PC-9 (cell line): ENCODE measurements at regions not wholly inside any gene's neighbourhood (a gene's known extent, or its start where the extent isn't known, plus 50 kb on each side); places are given as distances from the start of the nearest gene placed in this dataset.

Experiments used
- EZH2 ChIP-seq: fragments of 200-600 bp; sonication (generic); IDR thresholded peaks from 2 replicates; pipeline ENCODE4 v1.8.0; 2017; ENCODE audit warnings: antibody characterized with exemption, low read depth
- TF ChIP-seq, protein P1 (sequence below): fragments of 200-600 bp; sonication (generic); conservative IDR thresholded peaks from 2 replicates; pipeline ENCODE4 v1.6.1; 2017; ENCODE audit warnings: mixed run types, antibody characterized with exemption, mild to moderate bottlenecking, moderate library complexity

DNA sequence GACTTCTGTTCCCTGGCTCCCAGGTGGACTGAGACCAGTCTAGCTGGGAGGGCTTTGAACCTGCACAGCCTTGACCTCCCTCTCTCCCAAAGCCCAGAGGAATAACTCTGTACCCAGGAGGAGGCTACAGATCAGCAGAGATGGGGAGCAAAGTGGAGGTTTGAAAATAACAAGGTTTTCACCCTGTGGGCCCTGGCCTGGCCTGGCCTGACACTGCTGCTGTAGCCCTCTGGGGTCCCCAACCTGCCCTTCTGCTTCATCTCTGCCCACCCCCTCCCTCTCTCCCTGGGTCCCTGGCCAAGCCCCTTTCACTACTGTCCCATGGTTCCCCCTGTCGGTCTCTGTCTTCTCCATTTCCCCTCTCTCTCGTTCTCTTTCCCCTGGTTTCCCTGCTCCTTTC, 225.2 kb downstream of the BUD13 start:
- TF ChIP-seq, protein P1, sequence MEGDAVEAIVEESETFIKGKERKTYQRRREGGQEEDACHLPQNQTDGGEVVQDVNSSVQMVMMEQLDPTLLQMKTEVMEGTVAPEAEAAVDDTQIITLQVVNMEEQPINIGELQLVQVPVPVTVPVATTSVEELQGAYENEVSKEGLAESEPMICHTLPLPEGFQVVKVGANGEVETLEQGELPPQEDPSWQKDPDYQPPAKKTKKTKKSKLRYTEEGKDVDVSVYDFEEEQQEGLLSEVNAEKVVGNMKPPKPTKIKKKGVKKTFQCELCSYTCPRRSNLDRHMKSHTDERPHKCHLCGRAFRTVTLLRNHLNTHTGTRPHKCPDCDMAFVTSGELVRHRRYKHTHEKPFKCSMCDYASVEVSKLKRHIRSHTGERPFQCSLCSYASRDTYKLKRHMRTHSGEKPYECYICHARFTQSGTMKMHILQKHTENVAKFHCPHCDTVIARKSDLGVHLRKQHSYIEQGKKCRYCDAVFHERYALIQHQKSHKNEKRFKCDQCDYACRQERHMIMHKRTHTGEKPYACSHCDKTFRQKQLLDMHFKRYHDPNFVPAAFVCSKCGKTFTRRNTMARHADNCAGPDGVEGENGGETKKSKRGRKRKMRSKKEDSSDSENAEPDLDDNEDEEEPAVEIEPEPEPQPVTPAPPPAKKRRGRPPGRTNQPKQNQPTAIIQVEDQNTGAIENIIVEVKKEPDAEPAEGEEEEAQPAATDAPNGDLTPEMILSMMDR: no peak
- TF ChIP-seq EZH2: no peak
